SKM-1 (cell line): ENCODE measurements at regions not wholly inside any gene's neighbourhood (a gene's known extent, or its start where the extent isn't known, plus 50 kb on each side); places are given as distances from the start of the nearest gene placed in this dataset.

Experiments used
- DNase-seq: peaks from one replicate; lab custom pipeline; 2025; ENCODE audit not compliant: unreplicated experiment; lab: John Stamatoyannopoulos, UW

DNA sequence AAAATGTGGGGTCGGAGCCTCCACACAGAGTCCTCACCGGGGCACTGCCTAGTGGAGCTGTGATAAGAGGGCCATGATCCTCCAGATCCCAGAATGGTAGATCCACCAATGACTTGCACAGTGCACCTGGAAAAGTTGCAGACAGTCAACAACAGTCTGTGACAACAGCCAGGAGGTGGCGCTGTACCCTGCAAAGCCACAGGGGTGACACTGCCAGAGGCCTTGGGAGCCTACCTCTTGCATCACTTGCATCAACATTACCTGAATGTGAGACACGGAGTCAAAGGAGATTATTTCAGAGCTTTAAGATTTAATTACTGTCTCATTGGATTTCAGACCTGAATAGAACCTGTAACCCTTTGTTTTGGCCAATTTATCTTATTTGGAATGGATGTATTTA lies 614.1 kb upstream of the CDH9 start:
- DNase-seq = no peak

DNA sequence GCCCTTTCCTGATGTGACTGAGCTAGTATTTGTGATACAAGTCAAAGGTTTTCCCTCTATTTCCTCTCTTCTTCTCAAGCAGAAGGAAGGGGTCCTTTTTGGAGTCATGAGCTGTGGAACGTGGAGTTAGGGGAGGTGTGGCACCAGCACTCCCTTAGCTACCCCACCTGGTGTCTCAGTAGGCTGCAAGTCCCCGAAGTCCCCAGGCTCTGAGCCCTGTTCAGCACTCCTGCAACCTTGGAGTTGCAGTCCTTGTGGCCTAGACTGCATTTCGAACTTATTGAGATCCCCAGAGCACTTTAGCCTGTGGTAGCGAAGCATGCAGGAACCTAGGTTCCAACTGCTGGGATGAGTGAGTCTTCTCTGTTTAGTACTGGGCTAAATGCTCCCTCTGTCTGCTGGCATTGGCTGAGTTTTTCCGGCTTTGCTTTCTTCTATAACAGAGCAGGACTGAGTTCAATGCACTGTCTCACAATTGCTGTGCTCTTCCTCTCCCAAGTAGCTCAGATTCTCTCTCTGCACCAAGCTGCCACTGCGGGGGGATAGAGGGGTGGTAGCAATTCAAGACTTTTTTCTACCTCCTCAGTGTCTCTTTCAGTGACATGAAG lies 600.7 kb upstream of the CDH9 start:
- DNase-seq = no peak

DNA sequence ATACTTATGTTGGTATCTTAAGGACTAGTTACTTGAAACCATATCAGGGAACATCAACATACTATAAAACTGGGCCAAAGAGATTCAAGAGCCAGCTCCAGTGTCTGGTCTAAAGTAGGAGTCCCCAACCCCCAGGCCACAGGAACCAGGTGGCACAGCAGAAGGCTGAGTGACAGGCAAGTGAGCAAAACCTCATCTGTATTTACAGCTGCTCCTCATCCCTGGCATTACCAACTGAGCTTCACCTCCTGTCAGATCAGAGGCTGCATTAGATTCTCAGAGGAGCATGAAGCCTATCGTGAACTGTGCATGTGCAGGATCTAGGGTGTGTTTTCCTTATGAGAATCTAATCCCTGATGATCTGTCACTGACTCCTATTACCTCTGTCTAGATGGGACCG lies 581.6 kb upstream of the CDH9 start:
- no peak for DNase-seq

DNA sequence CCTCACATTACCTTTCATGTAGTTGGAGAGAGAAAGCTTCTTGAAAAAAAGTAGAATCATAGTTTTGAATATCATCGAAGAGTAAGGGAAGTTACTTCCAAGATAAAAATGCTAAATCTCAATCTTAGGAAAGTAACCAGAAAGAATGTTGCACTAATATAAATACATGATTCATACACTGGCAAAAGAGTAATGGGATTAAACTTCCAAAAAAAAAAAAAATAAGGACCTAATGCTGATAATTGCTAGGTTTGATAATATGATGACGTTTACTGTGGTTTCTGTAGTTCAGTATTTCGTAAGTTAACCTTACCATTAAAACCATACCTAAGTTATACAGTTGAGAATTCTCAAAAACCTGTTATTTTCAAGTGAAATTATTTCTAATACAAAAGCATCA lies 573.8 kb upstream of the CDH9 start:
- DNase-seq = no peak

DNA sequence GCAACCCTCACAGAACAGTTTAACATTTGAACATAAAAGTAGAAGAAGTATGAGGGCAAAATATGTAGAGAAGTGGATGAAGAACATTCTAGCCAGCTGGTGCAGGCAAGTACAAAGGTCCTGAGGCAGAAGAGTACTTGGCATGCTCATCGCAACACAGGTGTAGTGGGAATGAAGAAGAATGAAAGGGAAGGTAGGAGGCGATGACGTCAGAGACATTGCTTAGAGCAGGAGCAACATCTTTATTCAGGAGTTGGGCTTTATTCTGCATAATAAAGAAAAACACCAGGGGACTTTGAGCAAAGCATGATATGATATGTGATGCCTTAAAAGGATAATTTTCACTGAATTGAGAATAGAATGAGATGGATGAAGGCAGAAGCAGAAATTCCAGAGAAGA lies 570.6 kb upstream of the CDH9 start:
- no peak for DNase-seq

DNA sequence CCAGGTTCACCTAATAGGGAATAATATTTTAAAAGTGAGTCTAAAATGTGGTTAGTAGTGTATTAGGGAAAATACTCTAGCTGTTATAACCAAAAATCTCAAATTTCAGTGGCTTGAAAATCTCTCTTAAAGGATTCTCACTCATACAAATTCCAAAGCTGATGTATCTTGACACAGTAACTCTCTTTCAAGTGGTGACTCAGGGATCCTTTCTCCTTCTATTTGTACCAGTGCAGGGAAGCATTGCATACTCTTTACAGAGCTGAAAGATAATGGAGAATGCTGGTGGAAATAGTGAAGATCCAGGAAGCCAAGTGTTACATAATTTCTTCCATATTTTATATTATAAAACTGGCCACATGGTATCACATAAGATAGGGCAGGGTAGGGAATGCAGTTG lies 560.2 kb upstream of the CDH9 start:
- no peak for DNase-seq

DNA sequence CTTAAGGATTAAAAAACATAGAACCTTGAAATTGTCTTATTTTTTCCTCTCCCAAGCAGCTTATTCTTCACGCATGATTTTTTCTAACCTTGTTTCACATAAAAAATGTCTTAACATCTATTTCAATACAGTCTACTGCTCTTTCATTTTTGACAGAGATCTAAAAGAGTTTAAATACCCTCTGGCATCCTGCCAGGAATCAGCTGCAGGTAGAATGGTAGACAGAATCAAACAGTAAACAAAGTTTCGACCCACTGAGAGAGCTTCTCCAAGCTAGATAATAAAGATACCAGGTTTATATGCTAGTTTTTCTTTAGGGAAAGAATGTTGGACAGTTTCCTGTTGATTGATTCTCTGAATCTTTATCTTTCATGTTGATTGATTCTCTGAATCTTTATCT lies 555.8 kb upstream of the CDH9 start:
- no peak for DNase-seq

DNA sequence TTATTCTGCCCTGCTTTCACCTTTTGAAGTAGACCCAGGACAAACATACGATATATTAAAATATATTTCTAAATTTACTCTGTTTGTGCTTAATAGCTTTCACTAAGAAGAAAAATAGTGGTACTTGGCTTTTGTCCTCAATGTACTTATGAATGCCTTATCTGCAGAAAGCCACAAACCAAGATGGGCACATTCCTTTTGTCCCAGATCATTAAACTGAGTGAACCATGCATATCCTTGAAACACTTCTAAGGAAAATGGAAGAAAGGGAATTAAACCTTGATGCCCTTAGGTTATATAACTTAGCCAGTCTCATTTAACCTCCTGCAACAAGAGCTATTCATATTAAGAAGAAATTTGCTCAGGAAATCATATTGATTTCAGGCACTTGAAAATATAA lies 553.8 kb upstream of the CDH9 start:
- DNase-seq = no peak

DNA sequence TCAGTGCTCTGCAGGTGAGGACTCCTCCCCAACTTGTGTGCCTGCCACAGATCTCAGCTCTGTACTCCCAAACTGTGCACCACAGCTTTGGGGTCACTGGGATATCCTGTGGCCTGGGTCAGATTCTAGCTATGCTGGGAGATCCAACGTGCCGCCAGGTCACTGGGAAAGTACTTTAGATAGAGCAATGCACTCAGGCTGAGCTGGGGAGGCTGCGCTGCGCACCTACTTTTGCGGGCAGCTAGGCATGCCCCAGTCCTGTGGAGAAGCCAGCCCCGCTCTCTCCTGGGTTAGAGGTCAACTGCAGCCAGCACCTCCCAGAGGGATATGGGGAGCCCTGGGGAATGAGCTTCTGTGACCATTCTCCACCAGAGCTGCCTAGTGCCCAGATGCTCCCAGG lies 552.1 kb upstream of the CDH9 start:
- no peak for DNase-seq

DNA sequence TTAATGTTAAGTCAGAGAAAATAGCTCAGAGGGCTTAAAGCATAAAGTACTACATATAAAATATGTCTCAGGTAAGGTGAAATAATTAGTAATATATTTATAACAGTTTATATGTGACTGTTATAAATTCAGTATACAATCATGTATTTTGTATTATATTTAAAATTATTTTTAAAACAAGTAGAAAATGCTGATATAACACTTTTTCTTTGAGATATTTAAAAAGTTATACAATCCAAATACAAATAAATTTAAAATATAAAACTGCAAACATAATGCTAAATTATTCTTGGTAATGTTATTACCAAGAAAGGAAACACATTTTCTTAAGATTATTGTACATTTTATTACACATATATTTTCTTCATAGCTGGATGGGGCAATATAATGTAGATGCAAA lies 539.9 kb upstream of the CDH9 start:
- DNase-seq = no peak

DNA sequence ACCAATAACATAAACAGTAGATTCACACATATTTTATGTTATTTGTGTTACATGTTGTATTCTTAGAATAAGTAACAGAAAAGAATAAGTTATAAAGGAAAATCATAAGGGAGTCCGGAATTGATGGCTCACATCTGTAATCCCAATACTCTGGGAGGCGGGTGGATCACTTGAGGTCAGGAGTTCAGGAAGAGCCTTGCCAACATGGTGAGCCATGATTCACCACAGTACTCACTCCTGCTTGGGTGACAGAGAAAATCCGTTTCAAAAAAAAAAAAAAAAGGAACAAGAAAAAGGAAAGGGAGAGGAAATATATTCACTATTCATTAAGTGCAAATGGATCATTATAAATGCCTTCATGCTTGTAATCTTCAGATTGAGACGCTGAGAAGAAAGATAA lies 533.3 kb upstream of the CDH9 start:
- DNase-seq = no peak

DNA sequence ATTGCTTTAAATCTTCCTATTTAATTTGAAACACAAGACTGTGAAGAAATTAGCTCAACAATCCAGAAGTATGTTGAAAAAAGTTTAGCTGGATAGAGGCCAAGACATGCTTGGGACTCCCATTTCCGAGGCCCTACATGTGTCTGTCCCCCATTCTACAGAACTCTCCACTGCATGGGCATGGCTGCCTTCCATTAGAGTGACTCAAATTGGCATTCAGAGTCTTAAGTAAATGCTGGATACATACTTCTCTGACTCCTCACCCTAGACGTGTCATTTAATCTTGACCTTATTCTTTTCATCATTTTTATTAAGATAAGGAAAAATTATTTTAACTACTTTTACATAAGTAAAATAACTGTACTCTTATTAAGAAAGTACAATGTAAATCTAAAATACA lies 530.4 kb upstream of the CDH9 start:
- no peak for DNase-seq

DNA sequence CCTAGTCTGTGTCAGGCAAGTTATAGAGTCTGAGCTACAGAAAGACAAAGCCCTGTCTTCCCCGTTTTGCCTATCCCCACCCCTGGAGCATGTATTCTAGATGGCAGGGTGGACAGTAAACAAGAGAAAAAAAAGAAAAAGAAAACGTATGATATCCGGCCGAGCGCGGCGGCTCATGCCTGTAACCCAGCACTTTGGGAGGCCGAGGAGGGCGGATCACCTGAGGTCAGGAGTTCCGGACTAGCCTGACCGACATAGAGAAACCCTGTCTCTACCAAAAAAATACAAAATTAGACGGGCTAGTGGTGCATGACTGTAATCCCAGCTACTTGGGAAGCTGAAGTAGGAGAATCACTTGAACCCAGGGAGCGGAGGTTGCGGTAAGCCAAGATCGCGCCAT lies 523.0 kb upstream of the CDH9 start:
- no peak for DNase-seq

DNA sequence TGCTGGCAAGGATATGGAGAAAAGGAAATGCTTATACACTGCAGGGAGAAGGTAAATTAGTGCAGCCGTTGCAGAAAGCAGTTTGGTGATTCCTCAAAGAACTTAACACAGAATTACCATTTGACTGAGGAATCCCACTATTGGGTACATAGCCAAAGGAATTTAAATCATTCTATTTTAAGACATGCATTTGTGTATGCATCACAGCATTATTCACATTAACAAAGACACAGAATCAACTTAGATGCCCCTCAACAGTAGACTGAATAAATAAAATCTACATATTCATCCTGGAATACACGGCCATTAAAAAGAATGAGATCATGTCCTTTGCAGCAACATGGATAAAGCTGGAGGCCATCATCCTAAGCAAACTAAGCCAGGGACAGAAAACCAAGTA lies 510.1 kb upstream of the CDH9 start:
- DNase-seq = no peak

DNA sequence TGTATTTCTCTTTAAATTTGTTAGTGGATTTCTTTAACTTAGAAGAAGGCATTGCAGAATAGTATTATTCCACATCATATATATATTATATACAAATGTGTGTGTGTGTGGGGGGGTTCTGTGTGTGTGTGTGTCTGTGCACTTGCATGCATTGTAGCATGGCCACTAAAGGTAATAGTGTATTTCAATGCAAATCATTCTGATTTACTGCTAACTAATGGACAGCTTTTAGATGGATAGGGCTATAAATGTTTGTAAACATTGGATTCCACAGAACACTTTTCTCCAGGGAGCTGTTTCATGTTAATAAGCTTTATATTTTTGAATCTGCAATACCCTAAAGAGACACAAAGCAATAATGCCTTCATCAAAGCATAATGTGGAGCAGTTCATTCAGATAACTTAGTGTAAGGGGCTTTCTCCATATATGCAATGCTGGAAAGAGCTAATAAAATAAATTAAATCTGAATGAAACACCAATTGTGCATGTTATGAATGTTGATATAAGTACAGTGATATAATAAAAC lies 496.7 kb upstream of the CDH9 start:
- no peak for DNase-seq

DNA sequence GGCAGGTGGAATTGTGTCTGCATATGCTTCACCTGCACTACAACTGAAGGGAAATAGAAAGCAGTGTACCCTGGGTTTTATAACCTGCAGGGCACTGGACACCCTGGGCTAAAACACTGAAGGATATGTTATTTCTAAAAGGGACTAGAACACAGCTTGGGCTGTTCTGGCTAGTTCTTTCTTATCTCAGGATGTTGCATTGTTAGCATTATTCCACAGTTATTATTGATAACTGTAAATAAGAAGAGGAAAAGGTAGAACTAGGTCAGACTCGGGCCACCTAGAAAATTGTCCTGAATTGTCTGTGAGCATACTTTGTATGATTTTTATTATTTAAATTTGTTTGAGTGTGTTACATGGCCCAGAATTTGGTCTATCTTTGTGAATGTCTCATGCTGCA lies 493.9 kb upstream of the CDH9 start:
- DNase-seq = no peak

DNA sequence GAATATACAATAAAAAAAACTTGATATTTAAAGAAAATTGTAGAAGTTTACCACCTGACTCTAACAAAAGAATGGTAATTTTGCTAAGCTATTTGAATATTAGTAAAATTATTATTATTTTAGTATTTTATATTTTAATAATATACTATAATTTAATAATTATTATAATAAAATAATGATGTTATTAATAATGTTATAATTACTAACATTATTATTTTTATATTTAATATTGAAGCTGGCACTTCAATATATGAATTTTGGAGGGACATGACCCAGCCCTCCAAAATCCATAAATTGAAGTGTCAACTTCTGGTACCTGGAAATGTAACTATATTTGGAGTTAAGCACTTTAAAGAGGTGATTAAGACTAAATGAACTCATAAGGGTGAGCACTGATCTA lies 486.1 kb upstream of the CDH9 start:
- no peak for DNase-seq

DNA sequence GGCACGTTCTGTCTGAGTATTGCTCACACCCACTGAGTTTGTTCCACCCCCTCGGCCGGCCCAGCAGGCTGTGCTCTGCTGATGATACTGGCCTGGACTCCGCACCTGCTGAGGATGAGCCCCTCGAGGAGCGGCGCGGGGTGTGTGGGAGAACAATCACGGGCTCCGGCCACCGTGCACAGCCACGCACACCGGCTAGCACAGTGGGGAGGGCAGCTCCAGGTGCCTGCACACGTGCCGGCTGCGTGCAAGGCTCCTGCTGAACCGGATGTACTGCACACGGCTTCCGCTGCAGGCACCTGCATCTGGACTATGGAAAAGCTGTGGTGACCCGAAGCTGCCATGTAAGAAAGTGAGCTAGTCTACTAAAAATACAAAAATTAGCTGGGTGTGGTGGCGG lies 485.2 kb upstream of the CDH9 start:
- no peak for DNase-seq

DNA sequence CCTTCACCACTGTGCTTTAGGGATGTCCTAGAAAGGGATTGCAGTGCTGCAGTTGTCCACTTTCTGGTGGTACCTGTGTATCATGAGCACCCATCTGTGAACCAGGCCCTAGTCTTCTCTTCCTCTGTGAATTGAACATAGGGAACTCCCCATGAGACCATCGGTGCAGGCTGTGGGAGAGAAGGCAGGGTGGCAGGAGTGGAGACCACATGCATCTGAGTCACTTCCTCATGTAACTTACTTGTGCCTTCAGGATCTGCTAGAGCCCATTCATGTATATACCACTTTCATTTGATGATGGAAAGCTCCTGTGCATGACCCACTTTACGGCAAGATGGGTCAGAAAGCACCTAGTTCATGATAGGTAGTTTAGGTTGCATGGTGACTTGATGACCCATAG lies 478.1 kb upstream of the CDH9 start:
- no peak for DNase-seq

DNA sequence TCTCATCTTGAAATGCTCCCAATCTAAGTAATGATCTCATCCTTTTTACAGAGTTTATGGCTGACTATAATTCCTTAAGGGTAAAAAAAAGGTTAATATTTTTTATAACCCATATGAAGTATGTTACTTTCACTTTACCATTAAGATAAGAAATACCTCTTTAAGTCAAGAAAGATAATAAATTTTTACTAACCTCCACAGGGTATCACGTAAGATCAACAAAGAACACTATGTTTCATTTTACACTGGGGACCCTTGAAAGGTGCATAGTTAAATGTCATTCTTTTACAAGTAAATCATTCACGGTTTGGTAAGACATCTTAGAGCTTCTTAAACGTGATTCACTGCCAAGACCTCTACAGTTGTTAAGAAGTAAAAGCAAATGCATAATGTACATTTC lies 472.7 kb upstream of the CDH9 start:
- no peak for DNase-seq

DNA sequence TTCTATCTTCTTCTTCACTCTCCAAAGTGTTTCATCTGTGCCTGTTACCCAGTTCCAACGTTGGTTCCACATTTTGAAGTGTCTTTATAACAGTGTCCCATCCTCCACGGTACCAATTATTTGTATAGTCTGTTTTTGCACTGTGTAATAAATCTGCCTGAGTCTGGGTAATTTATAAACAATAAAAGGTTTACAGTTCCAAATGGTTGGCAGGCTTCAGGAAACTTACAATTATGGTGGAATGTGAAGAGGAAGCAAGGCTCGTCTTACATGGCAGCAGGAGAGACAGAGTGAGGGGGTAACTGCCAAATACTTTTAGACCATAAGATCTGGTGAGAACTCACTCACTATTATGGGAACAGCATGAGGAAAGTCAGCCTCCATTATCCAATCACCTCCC lies 465.4 kb upstream of the CDH9 start:
- no peak for DNase-seq

DNA sequence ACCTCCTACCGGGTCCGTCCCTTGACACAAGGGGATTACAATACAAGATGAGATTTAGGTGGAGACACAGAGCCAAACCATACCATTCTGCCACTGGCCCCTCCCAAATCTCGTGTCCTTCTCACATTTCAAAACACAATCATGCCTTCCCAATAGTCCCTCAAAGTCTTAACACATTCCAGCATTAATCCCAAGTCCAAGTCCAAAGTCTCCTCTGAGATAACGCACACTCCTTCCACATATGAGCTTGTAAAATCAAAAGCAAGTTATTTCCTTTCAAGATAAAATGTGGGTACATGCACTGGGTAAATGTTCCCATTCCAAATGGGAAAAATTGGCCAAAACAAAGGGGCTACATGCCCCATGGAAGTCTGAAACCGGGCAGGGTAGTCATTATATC lies 463.9 kb upstream of the CDH9 start:
- no peak for DNase-seq

DNA sequence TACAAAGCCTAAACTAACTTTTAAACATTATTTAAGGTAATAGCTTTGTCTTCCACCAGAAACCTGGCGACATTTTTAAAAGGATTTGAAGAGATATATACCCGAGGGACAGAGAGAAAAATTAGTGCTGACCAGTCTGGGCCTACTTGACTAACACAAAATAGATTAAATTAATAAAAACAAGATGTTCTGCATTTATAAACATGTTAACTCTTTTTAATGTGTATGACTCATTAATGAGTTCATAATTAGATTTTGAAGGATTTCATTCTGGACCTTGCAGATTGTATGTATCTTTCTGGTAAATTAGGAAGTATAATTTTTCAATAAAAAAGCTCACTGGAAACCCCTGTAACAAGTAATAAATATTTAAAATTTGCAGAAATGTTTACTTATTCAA lies 459.1 kb upstream of the CDH9 start:
- DNase-seq = no peak

DNA sequence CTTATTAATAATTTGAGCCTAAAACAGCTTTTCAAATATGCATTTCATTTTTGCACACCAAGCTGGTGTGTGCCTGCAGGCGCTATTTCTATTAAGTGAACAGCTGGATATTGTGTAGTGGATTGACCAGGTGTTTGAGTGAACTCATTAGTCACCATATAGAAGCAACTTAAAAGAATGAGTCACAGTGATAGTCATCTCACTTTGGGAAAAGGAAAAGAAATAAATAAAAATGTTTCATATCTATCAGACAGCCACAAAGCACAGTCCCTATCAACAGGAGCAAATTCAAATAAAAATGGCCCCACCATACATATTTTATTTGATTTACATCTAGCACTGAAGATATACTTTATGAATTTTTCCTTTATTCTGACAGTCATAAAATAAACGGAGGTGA lies 456.5 kb upstream of the CDH9 start:
- DNase-seq = no peak
